ENCODE measurements at regions not wholly inside any gene's neighbourhood (a gene's known extent, or its start where the extent isn't known, plus 50 kb on each side); places are given as distances from the start of the nearest gene placed in this dataset.
"Not testable (repeated sequence)": the region's sequence is repeated elsewhere in the genome, so short reads cannot be mapped to it uniquely, and the experiment has no call there.

DNA sequence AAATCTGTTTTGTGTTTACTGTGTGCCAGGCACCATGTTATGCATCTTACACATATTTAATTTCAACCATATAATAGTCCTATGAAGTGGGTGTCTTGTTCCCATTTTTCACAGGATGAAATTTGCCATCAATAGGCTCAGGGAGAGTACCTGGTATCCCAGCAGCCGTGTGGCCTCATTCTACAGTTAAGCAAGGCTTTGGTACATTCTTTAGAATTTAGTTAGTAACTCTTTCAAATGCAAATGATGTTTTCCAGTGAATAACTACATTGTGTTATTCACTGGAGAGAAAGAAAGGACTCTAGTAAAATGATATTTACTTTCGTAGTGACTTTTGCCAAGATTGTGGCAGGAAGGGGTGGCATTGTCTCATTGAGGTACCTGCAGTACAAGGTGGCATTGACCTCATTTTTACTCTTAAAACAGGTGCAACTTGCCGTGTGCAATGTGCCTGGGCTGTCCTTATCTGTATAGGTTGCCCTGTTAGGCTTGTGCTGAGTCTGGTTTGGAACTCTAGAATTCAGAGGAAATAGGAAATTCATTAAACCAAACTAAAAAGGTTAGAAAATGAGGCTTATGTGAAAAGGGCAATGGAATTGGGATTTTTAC, 117.4 kb upstream of the NBPF8 start:
- TF ChIP-seq EP300 (IDR thresholded peaks at IDR 0.05) = not testable (repeated sequence)
- TF ChIP-seq, protein P1, sequence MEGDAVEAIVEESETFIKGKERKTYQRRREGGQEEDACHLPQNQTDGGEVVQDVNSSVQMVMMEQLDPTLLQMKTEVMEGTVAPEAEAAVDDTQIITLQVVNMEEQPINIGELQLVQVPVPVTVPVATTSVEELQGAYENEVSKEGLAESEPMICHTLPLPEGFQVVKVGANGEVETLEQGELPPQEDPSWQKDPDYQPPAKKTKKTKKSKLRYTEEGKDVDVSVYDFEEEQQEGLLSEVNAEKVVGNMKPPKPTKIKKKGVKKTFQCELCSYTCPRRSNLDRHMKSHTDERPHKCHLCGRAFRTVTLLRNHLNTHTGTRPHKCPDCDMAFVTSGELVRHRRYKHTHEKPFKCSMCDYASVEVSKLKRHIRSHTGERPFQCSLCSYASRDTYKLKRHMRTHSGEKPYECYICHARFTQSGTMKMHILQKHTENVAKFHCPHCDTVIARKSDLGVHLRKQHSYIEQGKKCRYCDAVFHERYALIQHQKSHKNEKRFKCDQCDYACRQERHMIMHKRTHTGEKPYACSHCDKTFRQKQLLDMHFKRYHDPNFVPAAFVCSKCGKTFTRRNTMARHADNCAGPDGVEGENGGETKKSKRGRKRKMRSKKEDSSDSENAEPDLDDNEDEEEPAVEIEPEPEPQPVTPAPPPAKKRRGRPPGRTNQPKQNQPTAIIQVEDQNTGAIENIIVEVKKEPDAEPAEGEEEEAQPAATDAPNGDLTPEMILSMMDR (IDR thresholded peaks at IDR 0.05) = not testable (repeated sequence)

Measured in stomach (tissue), 4 donors.